ENCODE measurements at regions not wholly inside any gene's neighbourhood (a gene's known extent, or its start where the extent isn't known, plus 50 kb on each side); places are given as distances from the start of the nearest gene placed in this dataset.

- H3K9me2 ChIP-seq (ENCODE audit: insufficient read depth) = no peaks in the 10 kb centered on the region
- H3K4me2 ChIP-seq = no peak overlapping the region
- H3K36me3 ChIP-seq (ENCODE audit: insufficient read depth) = no peaks in the 10 kb centered on the region
- peaks cover 4% of the 10 kb centered on the region; the same call in 2 of the 3 replicates for H3K36me3 Mint-ChIP-seq (ENCODE audit: low read depth)
- H3K4me1 ChIP-seq (ENCODE audit: insufficient read depth) = no peaks in the 10 kb centered on the region
- H3K4me3 Mint-ChIP-seq = no peak overlapping the region
- H3K27ac ChIP-seq (ENCODE audit: low read depth) = no peak overlapping the region
- peaks cover 15% of the 10 kb centered on the region; the same call in 2 of the 3 replicates for H3K9me3 Mint-ChIP-seq
- DNase-seq (ENCODE audit: low spot score) = peak; percentile 4
- H2AFZ ChIP-seq = no peak overlapping the region
- H3K27me3 ChIP-seq (ENCODE audit: insufficient read depth) = no peaks in the 10 kb centered on the region
- H3F3A ChIP-seq (replicated peaks; ENCODE audit: low read depth) = no peaks in the 10 kb centered on the region
- H3K4me3 ChIP-seq = no peak overlapping the region
- no peaks in the 10 kb centered on the region for H4K20me1 ChIP-seq (replicated peaks; ENCODE audit: insufficient read depth)
- no peaks in the 10 kb centered on the region for H3K79me2 ChIP-seq (replicated peaks; ENCODE audit: insufficient read depth)
- TF ChIP-seq POLR2AphosphoS5 (IDR thresholded peaks at IDR 0.05; ENCODE audit: low read depth) = no peak
- TF ChIP-seq CTCF (conservative IDR thresholded peaks at IDR 0.05; ENCODE audit: low read depth in 2 of 2) = no peak
- no peak for TF ChIP-seq ZNF114 (CRISPR knock-in tag; IDR thresholded peaks at IDR 0.05)
- TF ChIP-seq EZH2phosphoT487 (IDR thresholded peaks at IDR 0.05; ENCODE audit: unreplicated experiment) = no peak
- TF ChIP-seq NANOG (IDR thresholded peaks at IDR 0.05; ENCODE audit: borderline replicate concordance) = no peak
- no peak for TF ChIP-seq JUNB (IDR thresholded peaks at IDR 0.05; ENCODE audit: unreplicated experiment)
- no peak for TF ChIP-seq ZNF331 (CRISPR knock-in tag; IDR thresholded peaks at IDR 0.05; ENCODE audit: low read depth)
- no peak for TF ChIP-seq EZH2 (IDR thresholded peaks at IDR 0.05; ENCODE audit: low read depth, unreplicated experiment)
- no peak for TF ChIP-seq CREB1 (CRISPR knock-in tag; IDR thresholded peaks at IDR 0.05; ENCODE audit: low read depth)
- TF ChIP-seq STAT1 (IDR thresholded peaks at IDR 0.05; ENCODE audit: unreplicated experiment) = no peak
- no peak for TF ChIP-seq ZNF462 (CRISPR knock-in tag; IDR thresholded peaks at IDR 0.05)
- TF ChIP-seq ETS1 (IDR thresholded peaks at IDR 0.05) = no peak
- no peak for TF ChIP-seq REST (IDR thresholded peaks at IDR 0.05; ENCODE audit: unreplicated experiment)
- no peak overlapping the region for H3K27ac Mint-ChIP-seq
- H3K27me3 Mint-ChIP-seq (ENCODE audit: insufficient read depth, low read depth, poor library complexity) = no peaks in the 10 kb centered on the region
- no peak for ATAC-seq
- H3K4me1 Mint-ChIP-seq = no peaks in the 10 kb centered on the region; the same call in 1 of the 3 replicates
Observed at GRCh38 chr2:196500686-196501431, 138.7 kb upstream of the CCDC150 start.

Data from GM23338 (cell line).